Esophagus squamous epithelium (tissue), 5 donors: ENCODE measurements at regions not wholly inside any gene's neighbourhood (a gene's known extent, or its start where the extent isn't known, plus 50 kb on each side); places are given as distances from the start of the nearest gene placed in this dataset.

Source experiments
- DNase-seq: peaks from one replicate; lab custom pipeline; 2025; lab: John Stamatoyannopoulos, UW
- H3K27ac ChIP-seq, 4 donors: fragments of 200-600 bp; sonication (generic); one replicate each; pipeline ENCODE4 v1.5.1; 2016 to 2019; ENCODE audit warnings: mild to moderate bottlenecking in 1 of 4
- H3K27me3 ChIP-seq, 4 donors: fragments of 200-600 bp; sonication (generic); 1 replicate in 3 of 4; 2 replicates in 1 of 4; pipeline versions ENCODE4 v1.5.1 to v1.6.0; 2017 to 2021; ENCODE audit warnings: antibody characterized with exemption in 1 of 4
- H3K36me3 ChIP-seq, 3 donors: fragments of 200-600 bp; sonication (generic); one replicate each; pipeline ENCODE4 v1.5.1; 2016 to 2019
- H3K4me1 ChIP-seq, 3 donors: fragments of 200-600 bp; sonication (generic); one replicate each; pipeline ENCODE4 v1.5.1; 2017 to 2019
- H3K4me3 ChIP-seq, 4 donors: fragments of 200-600 bp; sonication (generic); 1 replicate in 3 of 4; 2 replicates in 1 of 4; pipeline ENCODE4 v1.5.1; 2016 to 2019; ENCODE audit warnings: mild to moderate bottlenecking in 2 of 4, moderate library complexity in 1 of 4
- H3K9me3 ChIP-seq, 3 donors: fragments of 200-600 bp; sonication (generic); one replicate each; pipeline ENCODE4 v1.5.1; 2016 to 2019
- POLR2A ChIP-seq, 4 donors: fragments of 450-650 bp; IDR thresholded peaks; one replicate each; pipeline ENCODE4 v1.6.1; 2017; ENCODE audit warnings: antibody characterized with exemption in 4 of 4, mild to moderate bottlenecking in 4 of 4, moderate library complexity in 3 of 4
- WGBS, 2 donors: methylation state at CpG; one replicate each; pipeline ENCODE4 v1.1.5; 2018; 5-methylcytosine and 5-hydroxymethylcytosine counted together
- intact Hi-C: fragments of 100-400 bp; cut with DNase I; formaldehyde crosslinking; loops from one replicate; pipeline ENCODE4 v1.15.0; 2022
- TF ChIP-seq, protein P1 (sequence below), 6 experiments: fragments of 450-650 bp in 4 of 6; fragments of 200-600 bp in 2 of 6; sonication (generic) in 2 of 6; IDR thresholded peaks; one replicate each; pipeline ENCODE4 v1.5.1; 2016 to 2019; ENCODE audit warnings: antibody characterized with exemption in 6 of 6, mild to moderate bottlenecking in 4 of 6, moderate library complexity in 4 of 6
- donor health status: DM: yes; HTN: yes; CAD: no.

DNA sequence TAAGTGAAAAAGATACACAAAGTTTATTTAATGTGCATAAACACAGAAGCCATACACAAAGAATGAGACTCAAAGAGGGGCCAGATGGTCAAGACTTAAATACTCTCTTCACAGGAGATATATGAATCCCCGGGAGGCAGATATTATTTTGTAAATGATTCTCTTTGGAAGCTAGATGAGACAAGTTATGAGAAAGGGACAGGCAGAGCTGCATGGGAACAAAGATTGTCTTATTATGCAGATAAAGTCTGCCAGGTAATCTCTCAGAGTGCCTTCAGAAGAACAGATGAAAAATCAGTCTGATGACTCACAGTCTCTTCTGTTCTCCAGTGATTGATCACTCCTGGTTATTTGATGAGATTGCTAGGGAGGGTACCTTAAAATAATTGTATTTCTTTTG is 89.0 kb downstream of the NAF1 start:
- TF ChIP-seq, protein P1, sequence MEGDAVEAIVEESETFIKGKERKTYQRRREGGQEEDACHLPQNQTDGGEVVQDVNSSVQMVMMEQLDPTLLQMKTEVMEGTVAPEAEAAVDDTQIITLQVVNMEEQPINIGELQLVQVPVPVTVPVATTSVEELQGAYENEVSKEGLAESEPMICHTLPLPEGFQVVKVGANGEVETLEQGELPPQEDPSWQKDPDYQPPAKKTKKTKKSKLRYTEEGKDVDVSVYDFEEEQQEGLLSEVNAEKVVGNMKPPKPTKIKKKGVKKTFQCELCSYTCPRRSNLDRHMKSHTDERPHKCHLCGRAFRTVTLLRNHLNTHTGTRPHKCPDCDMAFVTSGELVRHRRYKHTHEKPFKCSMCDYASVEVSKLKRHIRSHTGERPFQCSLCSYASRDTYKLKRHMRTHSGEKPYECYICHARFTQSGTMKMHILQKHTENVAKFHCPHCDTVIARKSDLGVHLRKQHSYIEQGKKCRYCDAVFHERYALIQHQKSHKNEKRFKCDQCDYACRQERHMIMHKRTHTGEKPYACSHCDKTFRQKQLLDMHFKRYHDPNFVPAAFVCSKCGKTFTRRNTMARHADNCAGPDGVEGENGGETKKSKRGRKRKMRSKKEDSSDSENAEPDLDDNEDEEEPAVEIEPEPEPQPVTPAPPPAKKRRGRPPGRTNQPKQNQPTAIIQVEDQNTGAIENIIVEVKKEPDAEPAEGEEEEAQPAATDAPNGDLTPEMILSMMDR (IDR thresholded peaks at IDR 0.05) = no peak
- no peak for TF ChIP-seq POLR2A (IDR thresholded peaks at IDR 0.05)
- 11 to 47% methylated on average over 1 of the region's 1 CpG for WGBS, 2 donors

DNA sequence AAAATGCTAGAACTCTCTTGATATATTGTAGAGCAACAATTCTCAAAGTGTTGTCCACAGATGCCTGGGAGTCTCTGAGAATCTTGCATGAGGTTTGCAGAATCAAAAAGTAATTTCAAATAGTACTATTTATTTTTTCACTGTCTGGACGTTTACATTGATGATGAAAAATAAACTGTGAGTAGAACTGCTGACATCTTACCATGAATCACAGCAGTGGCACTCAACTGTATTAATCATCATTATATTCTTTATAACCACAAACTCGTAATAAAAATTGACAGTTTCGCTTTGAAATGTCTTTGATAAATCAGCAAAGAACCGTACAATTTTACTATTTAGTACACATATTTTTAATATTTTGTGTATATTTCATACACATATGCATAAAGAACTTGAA is 94.5 kb downstream of the NAF1 start:
- Histone ChIP-seq H3K4me3 (no peak overlapping the region), H3K27me3 (no peaks in the 10 kb centered on the region), H3K9me3 (no peaks in the 10 kb centered on the region), H3K27ac (no peak overlapping the region), H3K4me1 (no peaks in the 10 kb centered on the region), H3K36me3 (no peaks in the 10 kb centered on the region)
- no peak for DNase-seq
- intact Hi-C loops = no loop called here
- no peak for TF ChIP-seq POLR2A (IDR thresholded peaks at IDR 0.05)
- TF ChIP-seq, protein P1 (IDR thresholded peaks at IDR 0.05) = no peak
- 46 to 49% methylated on average over 4 of the region's 4 CpGs for WGBS, 2 donors

More for the DNA sequence above, 89.0 kb downstream of the NAF1 start:
- Histone ChIP-seq H3K4me3 (no peak overlapping the region), H3K4me1 (no peaks in the 10 kb centered on the region), H3K27me3 (no peaks in the 10 kb centered on the region), H3K9me3 (no peaks in the 10 kb centered on the region), H3K36me3 (no peaks in the 10 kb centered on the region), H3K27ac (no peak overlapping the region)
- DNase-seq = no peak
- intact Hi-C loops = no loop called here

DNA sequence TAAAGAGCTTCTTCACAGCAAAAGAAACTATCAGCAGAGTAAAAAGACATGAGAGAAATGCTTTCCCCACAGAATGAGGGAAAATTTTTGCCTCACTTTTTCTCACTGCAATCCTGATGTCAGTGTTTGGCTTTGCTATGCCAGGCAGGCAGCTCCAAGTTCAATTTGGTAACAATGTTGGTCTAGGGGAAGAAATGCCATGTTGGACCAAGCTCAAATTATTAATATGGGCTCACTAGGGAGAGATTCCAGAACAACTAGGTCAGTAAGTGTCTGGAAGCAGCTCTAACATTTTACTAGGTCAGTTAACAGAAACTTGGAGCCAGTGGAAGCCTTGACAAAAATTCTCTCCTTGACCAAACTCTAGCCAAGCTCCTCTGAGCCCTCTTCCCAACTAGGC is 95.4 kb downstream of the NAF1 start:
- H3K4me1 ChIP-seq = no peaks in the 10 kb centered on the region
- intact Hi-C loops = no loop called here
- no peak overlapping the region for H3K27ac ChIP-seq
- no peak overlapping the region for H3K4me3 ChIP-seq
- H3K27me3 ChIP-seq = no peaks in the 10 kb centered on the region
- H3K9me3 ChIP-seq = no peaks in the 10 kb centered on the region
- no peak for DNase-seq
- TF ChIP-seq POLR2A (IDR thresholded peaks at IDR 0.05) = no peak
- TF ChIP-seq, protein P1 (IDR thresholded peaks at IDR 0.05) = no peak
- no peaks in the 10 kb centered on the region for H3K36me3 ChIP-seq

DNA sequence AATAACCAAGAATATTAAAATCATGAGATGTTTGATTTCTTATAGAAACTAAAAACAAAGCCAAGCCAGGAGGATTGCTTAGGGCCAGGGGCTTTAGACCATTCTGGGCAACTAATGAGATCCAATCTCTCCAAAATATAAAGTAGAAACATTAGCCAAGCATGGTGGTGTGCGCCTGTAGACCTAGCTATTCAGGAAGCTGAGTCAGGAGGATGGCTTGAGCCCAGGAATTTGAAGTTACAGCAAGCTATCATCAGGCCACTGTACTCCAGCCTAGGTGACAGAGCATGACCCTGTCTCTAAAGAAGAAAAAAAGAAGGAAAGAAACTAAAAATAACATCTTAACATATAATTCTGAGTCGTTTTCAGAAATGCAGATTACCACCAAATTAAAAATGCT is 96.7 kb downstream of the NAF1 start:
- H3K36me3 ChIP-seq = no peaks in the 10 kb centered on the region
- no peaks in the 10 kb centered on the region for H3K4me1 ChIP-seq
- WGBS, 2 donors = 48 to 57% methylated on average over 2 of the region's 2 CpGs
- H3K4me3 ChIP-seq = no peak overlapping the region
- no peak for DNase-seq
- H3K27me3 ChIP-seq = no peaks in the 10 kb centered on the region
- intact Hi-C loops = no loop called here
- TF ChIP-seq, protein P1 (IDR thresholded peaks at IDR 0.05) = no peak
- no peak for TF ChIP-seq POLR2A (IDR thresholded peaks at IDR 0.05)
- no peak overlapping the region for H3K27ac ChIP-seq
- H3K9me3 ChIP-seq = no peaks in the 10 kb centered on the region

DNA sequence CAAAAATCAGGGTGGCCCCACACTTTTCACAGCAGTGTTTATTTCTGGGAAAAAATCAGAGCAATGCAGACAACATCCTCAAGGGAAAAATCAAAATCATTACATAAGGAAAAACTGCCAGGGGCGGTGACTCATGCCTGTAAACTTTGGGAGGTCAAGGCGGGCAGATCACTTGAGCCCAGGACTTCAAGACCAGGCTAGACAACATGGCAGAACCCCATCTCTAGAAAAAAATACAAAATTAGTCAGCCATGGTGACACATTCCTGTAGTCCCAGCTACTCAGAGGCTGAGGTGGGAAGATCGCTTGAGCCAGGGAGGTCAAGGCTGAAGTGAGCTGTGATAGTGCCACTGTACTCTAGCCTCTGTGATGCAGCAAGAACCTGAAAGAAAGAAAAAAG is 102.8 kb downstream of the NAF1 start:
- TF ChIP-seq, protein P1 (IDR thresholded peaks at IDR 0.05) = no peak
- TF ChIP-seq POLR2A (IDR thresholded peaks at IDR 0.05) = no peak
- Histone ChIP-seq H3K4me1 (no peaks in the 10 kb centered on the region), H3K27me3 (no peaks in the 10 kb centered on the region), H3K27ac (no peak overlapping the region), H3K36me3 (no peaks in the 10 kb centered on the region), H3K9me3 (no peaks in the 10 kb centered on the region), H3K4me3 (no peak overlapping the region)
- DNase-seq = no peak
- intact Hi-C loops = no loop called here
- 62 to 73% methylated on average over 3 of the region's 3 CpGs for WGBS, 2 donors
